ENCODE measurements at regions not wholly inside any gene's neighbourhood (a gene's known extent, or its start where the extent isn't known, plus 50 kb on each side); places are given as distances from the start of the nearest gene placed in this dataset.

- CTCF ChIA-PET: interaction anchor here (0.9 kb wide), 1 partner anchor 21 kb away, joined by 3 read pairs; no protein-coding TSS in a partner anchor
- TF ChIP-seq, protein P1, sequence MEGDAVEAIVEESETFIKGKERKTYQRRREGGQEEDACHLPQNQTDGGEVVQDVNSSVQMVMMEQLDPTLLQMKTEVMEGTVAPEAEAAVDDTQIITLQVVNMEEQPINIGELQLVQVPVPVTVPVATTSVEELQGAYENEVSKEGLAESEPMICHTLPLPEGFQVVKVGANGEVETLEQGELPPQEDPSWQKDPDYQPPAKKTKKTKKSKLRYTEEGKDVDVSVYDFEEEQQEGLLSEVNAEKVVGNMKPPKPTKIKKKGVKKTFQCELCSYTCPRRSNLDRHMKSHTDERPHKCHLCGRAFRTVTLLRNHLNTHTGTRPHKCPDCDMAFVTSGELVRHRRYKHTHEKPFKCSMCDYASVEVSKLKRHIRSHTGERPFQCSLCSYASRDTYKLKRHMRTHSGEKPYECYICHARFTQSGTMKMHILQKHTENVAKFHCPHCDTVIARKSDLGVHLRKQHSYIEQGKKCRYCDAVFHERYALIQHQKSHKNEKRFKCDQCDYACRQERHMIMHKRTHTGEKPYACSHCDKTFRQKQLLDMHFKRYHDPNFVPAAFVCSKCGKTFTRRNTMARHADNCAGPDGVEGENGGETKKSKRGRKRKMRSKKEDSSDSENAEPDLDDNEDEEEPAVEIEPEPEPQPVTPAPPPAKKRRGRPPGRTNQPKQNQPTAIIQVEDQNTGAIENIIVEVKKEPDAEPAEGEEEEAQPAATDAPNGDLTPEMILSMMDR (IDR thresholded peaks at IDR 0.05; ENCODE audit: extremely low read depth in 1 of 2, insufficient read depth in 1 of 2, low read depth in 1 of 2, low read length in 2 of 2): no peak
- TF ChIP-seq EZH2 (IDR thresholded peaks at IDR 0.05; ENCODE audit: borderline replicate concordance, low read depth, low read length, severe bottlenecking): no peak
- no peak for TF ChIP-seq GATA2 (IDR thresholded peaks at IDR 0.05; ENCODE audit: insufficient read depth, insufficient read length, low read depth, low read length)
- TF ChIP-seq FOS (IDR thresholded peaks at IDR 0.05; ENCODE audit: borderline replicate concordance, insufficient read depth, low read length): no peak
- no peak for TF ChIP-seq JUN (IDR thresholded peaks at IDR 0.05; ENCODE audit: borderline replicate concordance, insufficient read depth, insufficient read length, low read depth)
- no peak for TF ChIP-seq POLR2A (IDR thresholded peaks at IDR 0.05; ENCODE audit: low read depth, low read length)
- H3K27ac ChIP-seq (ENCODE audit: insufficient read depth, low read depth, low read length): no peak overlapping the region
These were observed 76.4 kb upstream of the NPVF start for GRCh38 chr7:25304691-25305090.

GRCh38 chr7:25305831-25306230 lies 77.5 kb upstream of the NPVF start:
- FAIRE-seq (no peak), DNase-seq (ENCODE audit: low read depth, low spot score) (no peak)
- no peaks in the 10 kb centered on the region for H3K9me3 ChIP-seq (replicated peaks; ENCODE audit: control insufficient read depth, insufficient read depth, low read length)
- intact Hi-C loops (cut with micrococcal nuclease) (no loop called here), dilution Hi-C loops (cut with MboI; ENCODE audit: extremely low pct_ligation_motif_present, low sequenced_read_pairs) (no loop called here)
- H3K27ac ChIP-seq (ENCODE audit: insufficient read depth, low read depth, low read length): no peak overlapping the region
- CTCF ChIA-PET: no interaction called here
- no peak overlapping the region for H3K4me2 ChIP-seq (ENCODE audit: insufficient read depth, low read length)
- H3K4me1 ChIP-seq (ENCODE audit: control insufficient read depth, extremely low read depth, insufficient read depth, low read length): no peaks in the 10 kb centered on the region
- H3K27me3 ChIP-seq (ENCODE audit: control insufficient read depth in 2 of 2, insufficient read depth in 2 of 2, low read length in 2 of 2): peaks cover 0 to 3% of the 10 kb centered on the region in 2 experiments
- no TSS peak for BruUV-seq (replicated peaks)
- no peak overlapping the region for H2AFZ ChIP-seq (ENCODE audit: low read depth, low read length)
- H4K20me1 ChIP-seq (replicated peaks; ENCODE audit: control insufficient read depth, extremely low read depth, insufficient read depth, low read length): no peaks in the 10 kb centered on the region
- no peaks in the 10 kb centered on the region for H3K9me1 ChIP-seq (replicated peaks; ENCODE audit: control insufficient read depth, extremely low read depth, insufficient read depth, low read length)
- TF ChIP-seq, protein P1 (IDR thresholded peaks at IDR 0.05; ENCODE audit: extremely low read depth in 1 of 2, insufficient read depth in 1 of 2, low read depth in 1 of 2, low read length in 2 of 2): no peak
- TF ChIP-seq GATA2 (IDR thresholded peaks at IDR 0.05; ENCODE audit: insufficient read depth, insufficient read length, low read depth, low read length) (no peak), POLR2A (IDR thresholded peaks at IDR 0.05; ENCODE audit: low read depth, low read length) (no peak), JUN (IDR thresholded peaks at IDR 0.05; ENCODE audit: borderline replicate concordance, insufficient read depth, insufficient read length, low read depth) (no peak), POLR2AphosphoS5 (IDR thresholded peaks at IDR 0.05; ENCODE audit: insufficient read depth, low read depth, low read length) (no peak), MYC (IDR thresholded peaks at IDR 0.05; ENCODE audit: low read depth, low read length) (no peak)
- TF ChIP-seq, protein P2, sequence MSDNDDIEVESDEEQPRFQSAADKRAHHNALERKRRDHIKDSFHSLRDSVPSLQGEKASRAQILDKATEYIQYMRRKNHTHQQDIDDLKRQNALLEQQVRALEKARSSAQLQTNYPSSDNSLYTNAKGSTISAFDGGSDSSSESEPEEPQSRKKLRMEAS (IDR thresholded peaks at IDR 0.05; ENCODE audit: insufficient read depth, insufficient read length): no peak
- no peak overlapping the region for H3K9ac ChIP-seq (replicated peaks; ENCODE audit: extremely low read depth, insufficient read depth, low read length)
- no peaks in the 10 kb centered on the region for H3K79me2 ChIP-seq (ENCODE audit: control insufficient read depth, insufficient read depth, low read length)
- POLR2A ChIA-PET: no interaction called here
- no peaks in the 10 kb centered on the region for H3K36me3 ChIP-seq (ENCODE audit: control insufficient read depth in 2 of 2, extremely low read depth in 1 of 2, insufficient read depth in 2 of 2, low read length in 2 of 2)
- no peak overlapping the region for H3K4me3 ChIP-seq (replicated peaks in 1 of 3; ENCODE audit: insufficient read depth in 1 of 3, low read depth in 1 of 3, low read length in 3 of 3)

More at GRCh38 chr7:25304691-25305090, 76.4 kb upstream of the NPVF start:
- H3K4me1 ChIP-seq (ENCODE audit: control insufficient read depth, extremely low read depth, insufficient read depth, low read length): no peaks in the 10 kb centered on the region
- no peaks in the 10 kb centered on the region for H3K9me1 ChIP-seq (replicated peaks; ENCODE audit: control insufficient read depth, extremely low read depth, insufficient read depth, low read length)
- H4K20me1 ChIP-seq (replicated peaks; ENCODE audit: control insufficient read depth, extremely low read depth, insufficient read depth, low read length): no peaks in the 10 kb centered on the region
- H3K9ac ChIP-seq (replicated peaks; ENCODE audit: extremely low read depth, insufficient read depth, low read length): no peak overlapping the region
- no TSS peak for BruUV-seq (replicated peaks)
- H3K27me3 ChIP-seq (ENCODE audit: control insufficient read depth in 2 of 2, insufficient read depth in 2 of 2, low read length in 2 of 2): peaks cover 0 to 3% of the 10 kb centered on the region in 2 experiments
- no peaks in the 10 kb centered on the region for H3K79me2 ChIP-seq (ENCODE audit: control insufficient read depth, insufficient read depth, low read length)
- no peak overlapping the region for H3K4me3 ChIP-seq (replicated peaks in 1 of 3; ENCODE audit: insufficient read depth in 1 of 3, low read depth in 1 of 3, low read length in 3 of 3)
- DNase-seq (ENCODE audit: low read depth, low spot score) (no peak), FAIRE-seq (no peak)
- no peak overlapping the region for H3K4me2 ChIP-seq (ENCODE audit: insufficient read depth, low read length)
- no peak overlapping the region for H2AFZ ChIP-seq (ENCODE audit: low read depth, low read length)
- POLR2A ChIA-PET: no interaction called here
- no peaks in the 10 kb centered on the region for H3K36me3 ChIP-seq (ENCODE audit: control insufficient read depth in 2 of 2, extremely low read depth in 1 of 2, insufficient read depth in 2 of 2, low read length in 2 of 2)
- dilution Hi-C loops (cut with MboI; ENCODE audit: extremely low pct_ligation_motif_present, low sequenced_read_pairs) (no loop called here), intact Hi-C loops (cut with micrococcal nuclease) (no loop called here)
- no peaks in the 10 kb centered on the region for H3K9me3 ChIP-seq (replicated peaks; ENCODE audit: control insufficient read depth, insufficient read depth, low read length)
